ENCODE measurements at regions not wholly inside any gene's neighbourhood (a gene's known extent, or its start where the extent isn't known, plus 50 kb on each side); places are given as distances from the start of the nearest gene placed in this dataset.

DNA sequence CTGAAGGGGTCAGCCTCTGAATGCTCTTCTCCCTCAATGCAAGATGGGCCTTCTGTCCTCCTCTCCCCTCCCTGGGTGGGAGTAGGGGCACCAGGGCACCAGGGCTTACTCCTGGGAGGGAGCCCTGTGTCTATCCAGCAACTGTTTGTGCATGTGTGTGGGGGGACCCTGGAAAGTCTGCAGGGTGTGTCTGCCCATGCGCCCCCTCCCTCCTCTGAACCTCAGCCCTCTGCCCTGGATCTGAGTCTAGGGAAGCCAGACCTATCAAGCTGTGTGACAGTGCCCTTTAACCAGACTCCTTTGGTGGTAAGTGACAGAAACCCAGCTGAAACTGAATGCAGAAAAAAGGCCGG lies 213.3 kb upstream of the ZNF536 start:
- TF ChIP-seq POLR2A (IDR thresholded peaks at IDR 0.05): no peak
- TF ChIP-seq, protein P1, sequence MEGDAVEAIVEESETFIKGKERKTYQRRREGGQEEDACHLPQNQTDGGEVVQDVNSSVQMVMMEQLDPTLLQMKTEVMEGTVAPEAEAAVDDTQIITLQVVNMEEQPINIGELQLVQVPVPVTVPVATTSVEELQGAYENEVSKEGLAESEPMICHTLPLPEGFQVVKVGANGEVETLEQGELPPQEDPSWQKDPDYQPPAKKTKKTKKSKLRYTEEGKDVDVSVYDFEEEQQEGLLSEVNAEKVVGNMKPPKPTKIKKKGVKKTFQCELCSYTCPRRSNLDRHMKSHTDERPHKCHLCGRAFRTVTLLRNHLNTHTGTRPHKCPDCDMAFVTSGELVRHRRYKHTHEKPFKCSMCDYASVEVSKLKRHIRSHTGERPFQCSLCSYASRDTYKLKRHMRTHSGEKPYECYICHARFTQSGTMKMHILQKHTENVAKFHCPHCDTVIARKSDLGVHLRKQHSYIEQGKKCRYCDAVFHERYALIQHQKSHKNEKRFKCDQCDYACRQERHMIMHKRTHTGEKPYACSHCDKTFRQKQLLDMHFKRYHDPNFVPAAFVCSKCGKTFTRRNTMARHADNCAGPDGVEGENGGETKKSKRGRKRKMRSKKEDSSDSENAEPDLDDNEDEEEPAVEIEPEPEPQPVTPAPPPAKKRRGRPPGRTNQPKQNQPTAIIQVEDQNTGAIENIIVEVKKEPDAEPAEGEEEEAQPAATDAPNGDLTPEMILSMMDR (IDR thresholded peaks at IDR 0.05 in 8 of 11, conservative IDR thresholded peaks at IDR 0.05 in 3 of 11): no peak
